Activated CD4-positive, CD25-positive, alpha-beta regulatory T cell treated with anti-CD3 and anti-CD28 coated beads, Interleukin-2, amount 50 U/mL, for 24 hours (primary cell): ENCODE measurements at regions not wholly inside any gene's neighbourhood (a gene's known extent, or its start where the extent isn't known, plus 50 kb on each side); places are given as distances from the start of the nearest gene placed in this dataset.
"Not testable (repeated sequence)": the region's sequence is repeated elsewhere in the genome, so short reads cannot be mapped to it uniquely, and the experiment has no call there.

Experiments
- ATAC-seq, 2 donors: fragments of 150-1000 bp; cut with Tn5 transposase; one replicate each; pipeline ENCODE4 v1.10.0; 2021; ENCODE audit warnings: mild to moderate bottlenecking in 1 of 2, moderate library complexity in 1 of 2

GRCh38 chrX:42434458-42435166, 343.4 kb downstream of the PPP1R2C start:
- ATAC-seq, result no peak

GRCh38 chrX:42432552-42432951, 345.4 kb downstream of the PPP1R2C start:
- no peak for ATAC-seq

- ATAC-seq, result no peak
Observed at GRCh38 chrX:42422961-42423360, 355.0 kb downstream of the PPP1R2C start.

GRCh38 chrX:42420426-42420825, 357.5 kb downstream of the PPP1R2C start:
- no peak for ATAC-seq

GRCh38 chrX:42415636-42416035, 362.3 kb downstream of the PPP1R2C start:
- no peak for ATAC-seq

- ATAC-seq, result no peak
Observed at GRCh38 chrX:42414057-42414456, 363.9 kb downstream of the PPP1R2C start.

- ATAC-seq, result no peak
Observed at GRCh38 chrX:42399632-42400024, 378.3 kb downstream of the PPP1R2C start.

- peak; percentile 69 to 74 for ATAC-seq
Observed at GRCh38 chrX:42398967-42399631, 378.9 kb downstream of the PPP1R2C start.

- ATAC-seq, result no peak
Observed at GRCh38 chrX:42396136-42396535, 381.8 kb downstream of the PPP1R2C start.

- ATAC-seq, result no peak
Observed at GRCh38 chrX:42392846-42393245, 385.1 kb downstream of the PPP1R2C start.

GRCh38 chrX:42386681-42387080, 391.3 kb downstream of the PPP1R2C start:
- no peak for ATAC-seq

GRCh38 chrX:42385730-42386129, 392.2 kb downstream of the PPP1R2C start:
- peak in 1 of 2 donors; percentile 17 for ATAC-seq

- no peak for ATAC-seq
Observed at GRCh38 chrX:42384956-42385355, 393.0 kb downstream of the PPP1R2C start.

- no peak for ATAC-seq
Observed at GRCh38 chrX:42378857-42379256, 399.1 kb downstream of the PPP1R2C start.

- ATAC-seq, result no peak
Observed at GRCh38 chrX:42375086-42375485, 402.9 kb downstream of the PPP1R2C start.

GRCh38 chrX:42366181-42366580, 411.8 kb downstream of the PPP1R2C start:
- no peak for ATAC-seq

- no peak for ATAC-seq
Observed at GRCh38 chrX:42362219-42362618, 415.7 kb downstream of the PPP1R2C start.

- not testable (repeated sequence) for ATAC-seq
Observed at GRCh38 chrX:42342981-42343380, 419.6 kb upstream of the CASK start.
